Neural cell (in vitro differentiated cells): ENCODE measurements at regions not wholly inside any gene's neighbourhood (a gene's known extent, or its start where the extent isn't known, plus 50 kb on each side); places are given as distances from the start of the nearest gene placed in this dataset.

Source experiments
- H2AFZ ChIP-seq: fragments of 200-600, 300-800 bp; sonication (generic), shearing (Covaris generic); 2 replicates; pipeline ENCODE4 v1.6.0; 2014; ENCODE audit warnings: low read depth, mild to moderate bottlenecking, antibody characterized with exemption, low read length, moderate library complexity
- H3F3A ChIP-seq: fragments of 200-600 bp; shearing (Covaris generic); 2 replicates; pipeline ENCODE4 v1.6.1; 2016; ENCODE audit warnings: mild to moderate bottlenecking, moderate library complexity, mixed read lengths, antibody characterized with exemption, low read length; ENCODE audit not compliant: insufficient read depth, poor library complexity, severe bottlenecking
- H3K27ac ChIP-seq: fragments of 200-600, 300-800 bp; sonication (generic), shearing (Covaris generic); 2 replicates; pipeline ENCODE4 v1.5.1; 2014; ENCODE audit warnings: mild to moderate bottlenecking, low read length, moderate library complexity
- H3K27me3 ChIP-seq: fragments of 300-800, 200-600 bp; sonication (generic), shearing (Covaris generic); 2 replicates; pipeline ENCODE4 v1.6.0; 2014; ENCODE audit warnings: mild to moderate bottlenecking, low read depth, low read length, moderate library complexity; ENCODE audit not compliant: insufficient read depth
- H3K36me3 ChIP-seq: fragments of 300-800, 200-600 bp; sonication (generic), shearing (Covaris generic); 2 replicates; pipeline ENCODE4 v1.5.1; 2014; ENCODE audit warnings: mild to moderate bottlenecking, antibody characterized with exemption, low read length, moderate library complexity; ENCODE audit not compliant: insufficient read depth
- H3K4me2 ChIP-seq: fragments of 300-800, 200-600 bp; sonication (generic), shearing (Covaris generic); 2 replicates; pipeline ENCODE4 v1.6.0; 2014; ENCODE audit warnings: mild to moderate bottlenecking, low read length
- H3K4me3 ChIP-seq: fragments of 300-800, 200-600 bp; sonication (generic), shearing (Covaris generic); 2 replicates; pipeline ENCODE4 v1.5.1; 2014; ENCODE audit warnings: mild to moderate bottlenecking, low read length, moderate library complexity
- H3K79me2 ChIP-seq: fragments of 200-600 bp; shearing (Covaris generic); replicated peaks from 2 replicates; pipeline ENCODE4 v1.6.0; 2014; ENCODE audit warnings: mild to moderate bottlenecking, low read length, moderate library complexity; ENCODE audit not compliant: insufficient read depth
- H3K9ac ChIP-seq: fragments of 300-800, 200-600 bp; sonication (generic), shearing (Covaris generic); 2 replicates; pipeline ENCODE4 v1.6.1; 2016; ENCODE audit warnings: mild to moderate bottlenecking, low read length, mixed read lengths
- H3K9me2 ChIP-seq: fragments of 200-600 bp; shearing (Covaris generic); 2 replicates; pipeline ENCODE4 v1.6.1; 2016; ENCODE audit warnings: mild to moderate bottlenecking, low read length, mixed read lengths; ENCODE audit not compliant: insufficient read depth
- H3K9me3 ChIP-seq: fragments of 200-600, 300-800 bp; sonication (generic), shearing (Covaris generic); 2 replicates; pipeline ENCODE4 v1.6.1; 2016; ENCODE audit warnings: mild to moderate bottlenecking, mixed run types, low read length, moderate library complexity, mixed read lengths
- H4K20me1 ChIP-seq: fragments of 200-600 bp; shearing (Covaris generic); 2 replicates; pipeline ENCODE4 v1.6.1; 2016; ENCODE audit warnings: mild to moderate bottlenecking, mixed run types; ENCODE audit not compliant: insufficient read depth
- EP300 ChIP-seq: fragments of 450-650 bp; conservative IDR thresholded peaks from 2 replicates; pipeline ENCODE4 v1.6.1; 2014; ENCODE audit warnings: antibody characterized with exemption, mild to moderate bottlenecking, moderate library complexity; ENCODE audit not compliant: poor library complexity, severe bottlenecking
- EZH2 ChIP-seq: fragments of 200-600, 300-800 bp; shearing (Covaris generic), sonication (generic); IDR thresholded peaks from 2 replicates; pipeline ENCODE4 v1.6.1; 2014; ENCODE audit warnings: antibody characterized with exemption, low read length, borderline replicate concordance, mild to moderate bottlenecking; ENCODE audit not compliant: insufficient read depth, poor library complexity, severe bottlenecking
- MXI1 ChIP-seq: fragments of 450-650 bp; conservative IDR thresholded peaks from 2 replicates; pipeline ENCODE4 v1.6.1; 2014; ENCODE audit warnings: antibody characterized with exemption, mild to moderate bottlenecking; ENCODE audit not compliant: poor library complexity, severe bottlenecking
- POLR2AphosphoS5 ChIP-seq: IDR thresholded peaks from 2 replicates; pipeline ENCODE4 v1.6.1; 2012
- RAD21 ChIP-seq: fragments of 450-650 bp; conservative IDR thresholded peaks from 2 replicates; pipeline ENCODE4 v1.6.1; 2014; ENCODE audit warnings: antibody characterized with exemption, mild to moderate bottlenecking, moderate library complexity
- SMC3 ChIP-seq: fragments of 450-650 bp; conservative IDR thresholded peaks from 2 replicates; pipeline ENCODE4 v1.6.1; 2014; ENCODE audit warnings: antibody characterized with exemption, mild to moderate bottlenecking, moderate library complexity; ENCODE audit not compliant: poor library complexity
- TAF1 ChIP-seq: IDR thresholded peaks from 2 replicates; pipeline ENCODE4 v1.6.1; 2012; ENCODE audit warnings: low read depth
- TF ChIP-seq, protein P1 (sequence below): fragments of 450-650 bp; IDR thresholded peaks from 2 replicates; pipeline ENCODE4 v1.5.1; 2014; ENCODE audit warnings: antibody characterized with exemption, mild to moderate bottlenecking, moderate library complexity; ENCODE audit not compliant: poor library complexity, severe bottlenecking
- TF ChIP-seq, protein P2 (sequence below): IDR thresholded peaks from 2 replicates; pipeline ENCODE4 v1.6.1; 2012; ENCODE audit warnings: borderline replicate concordance

DNA sequence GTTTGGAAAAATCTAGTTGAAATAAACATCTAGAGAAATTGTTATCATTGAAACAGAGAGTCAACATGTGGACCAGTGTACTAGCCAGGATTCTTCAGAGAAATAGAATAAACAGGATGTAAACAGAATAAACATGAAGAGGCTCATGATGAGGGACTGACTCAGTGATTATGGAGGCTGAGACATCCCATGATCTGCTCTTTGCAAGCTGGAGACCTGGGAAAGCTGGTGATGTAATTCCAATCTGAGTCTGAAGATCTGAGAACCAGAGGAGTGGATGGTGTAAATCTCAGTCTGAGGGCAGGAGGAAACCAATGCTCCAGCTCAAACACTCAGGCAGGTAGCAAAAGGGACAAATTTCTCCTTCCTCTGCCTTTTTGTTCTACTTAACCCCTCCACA lies 62.9 kb upstream of the FAM180A start:
- H3K4me2 ChIP-seq, result no peak overlapping the region
- H3K9me3 ChIP-seq, result no peaks in the 10 kb centered on the region
- no peaks in the 10 kb centered on the region for H3K79me2 ChIP-seq
- no peak overlapping the region for H2AFZ ChIP-seq
- H3K4me3 ChIP-seq, result no peak overlapping the region
- H3F3A ChIP-seq, result no peaks in the 10 kb centered on the region
- no peaks in the 10 kb centered on the region for H3K36me3 ChIP-seq
- H4K20me1 ChIP-seq, result no peaks in the 10 kb centered on the region
- H3K9ac ChIP-seq, result no peak overlapping the region
- H3K9me2 ChIP-seq, result no peaks in the 10 kb centered on the region
- no peak overlapping the region for H3K27ac ChIP-seq
- H3K27me3 ChIP-seq, result no peaks in the 10 kb centered on the region
- TF ChIP-seq EP300, result no peak
- no peak for TF ChIP-seq TAF1
- TF ChIP-seq MXI1, result no peak
- TF ChIP-seq EZH2, result no peak
- TF ChIP-seq, protein P1, sequence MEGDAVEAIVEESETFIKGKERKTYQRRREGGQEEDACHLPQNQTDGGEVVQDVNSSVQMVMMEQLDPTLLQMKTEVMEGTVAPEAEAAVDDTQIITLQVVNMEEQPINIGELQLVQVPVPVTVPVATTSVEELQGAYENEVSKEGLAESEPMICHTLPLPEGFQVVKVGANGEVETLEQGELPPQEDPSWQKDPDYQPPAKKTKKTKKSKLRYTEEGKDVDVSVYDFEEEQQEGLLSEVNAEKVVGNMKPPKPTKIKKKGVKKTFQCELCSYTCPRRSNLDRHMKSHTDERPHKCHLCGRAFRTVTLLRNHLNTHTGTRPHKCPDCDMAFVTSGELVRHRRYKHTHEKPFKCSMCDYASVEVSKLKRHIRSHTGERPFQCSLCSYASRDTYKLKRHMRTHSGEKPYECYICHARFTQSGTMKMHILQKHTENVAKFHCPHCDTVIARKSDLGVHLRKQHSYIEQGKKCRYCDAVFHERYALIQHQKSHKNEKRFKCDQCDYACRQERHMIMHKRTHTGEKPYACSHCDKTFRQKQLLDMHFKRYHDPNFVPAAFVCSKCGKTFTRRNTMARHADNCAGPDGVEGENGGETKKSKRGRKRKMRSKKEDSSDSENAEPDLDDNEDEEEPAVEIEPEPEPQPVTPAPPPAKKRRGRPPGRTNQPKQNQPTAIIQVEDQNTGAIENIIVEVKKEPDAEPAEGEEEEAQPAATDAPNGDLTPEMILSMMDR, result no peak
- no peak for TF ChIP-seq POLR2AphosphoS5
- TF ChIP-seq RAD21, result no peak
- TF ChIP-seq SMC3, result no peak
- TF ChIP-seq, protein P2, sequence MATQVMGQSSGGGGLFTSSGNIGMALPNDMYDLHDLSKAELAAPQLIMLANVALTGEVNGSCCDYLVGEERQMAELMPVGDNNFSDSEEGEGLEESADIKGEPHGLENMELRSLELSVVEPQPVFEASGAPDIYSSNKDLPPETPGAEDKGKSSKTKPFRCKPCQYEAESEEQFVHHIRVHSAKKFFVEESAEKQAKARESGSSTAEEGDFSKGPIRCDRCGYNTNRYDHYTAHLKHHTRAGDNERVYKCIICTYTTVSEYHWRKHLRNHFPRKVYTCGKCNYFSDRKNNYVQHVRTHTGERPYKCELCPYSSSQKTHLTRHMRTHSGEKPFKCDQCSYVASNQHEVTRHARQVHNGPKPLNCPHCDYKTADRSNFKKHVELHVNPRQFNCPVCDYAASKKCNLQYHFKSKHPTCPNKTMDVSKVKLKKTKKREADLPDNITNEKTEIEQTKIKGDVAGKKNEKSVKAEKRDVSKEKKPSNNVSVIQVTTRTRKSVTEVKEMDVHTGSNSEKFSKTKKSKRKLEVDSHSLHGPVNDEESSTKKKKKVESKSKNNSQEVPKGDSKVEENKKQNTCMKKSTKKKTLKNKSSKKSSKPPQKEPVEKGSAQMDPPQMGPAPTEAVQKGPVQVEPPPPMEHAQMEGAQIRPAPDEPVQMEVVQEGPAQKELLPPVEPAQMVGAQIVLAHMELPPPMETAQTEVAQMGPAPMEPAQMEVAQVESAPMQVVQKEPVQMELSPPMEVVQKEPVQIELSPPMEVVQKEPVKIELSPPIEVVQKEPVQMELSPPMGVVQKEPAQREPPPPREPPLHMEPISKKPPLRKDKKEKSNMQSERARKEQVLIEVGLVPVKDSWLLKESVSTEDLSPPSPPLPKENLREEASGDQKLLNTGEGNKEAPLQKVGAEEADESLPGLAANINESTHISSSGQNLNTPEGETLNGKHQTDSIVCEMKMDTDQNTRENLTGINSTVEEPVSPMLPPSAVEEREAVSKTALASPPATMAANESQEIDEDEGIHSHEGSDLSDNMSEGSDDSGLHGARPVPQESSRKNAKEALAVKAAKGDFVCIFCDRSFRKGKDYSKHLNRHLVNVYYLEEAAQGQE, result no peak

DNA sequence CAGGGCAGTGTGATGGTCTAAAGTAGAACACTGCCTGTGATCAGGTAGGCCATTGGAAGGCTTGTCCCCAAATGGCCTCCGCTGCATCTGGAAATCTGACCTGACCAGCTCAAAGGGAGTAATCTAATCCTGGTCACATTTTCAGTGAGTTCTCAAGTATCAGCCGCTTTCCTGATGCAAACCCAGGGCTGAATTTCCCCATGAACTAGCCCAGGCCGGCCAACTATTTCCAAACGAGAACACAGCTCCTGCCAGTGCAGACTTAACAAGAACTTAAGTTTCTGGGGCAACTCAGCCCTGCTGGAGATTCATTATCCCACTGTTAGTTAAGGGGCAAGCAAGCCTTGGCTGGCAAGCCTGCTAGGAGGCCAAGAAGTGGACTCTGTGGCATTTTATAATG lies 59.6 kb upstream of the FAM180A start:
- no peaks in the 10 kb centered on the region for H3K79me2 ChIP-seq
- no peaks in the 10 kb centered on the region for H3K9me3 ChIP-seq
- H3K9me2 ChIP-seq, result no peaks in the 10 kb centered on the region
- no peak for TF ChIP-seq EZH2
- TF ChIP-seq POLR2AphosphoS5, result no peak
- TF ChIP-seq EP300, result no peak
- TF ChIP-seq MXI1, result no peak
- TF ChIP-seq, protein P2, result no peak
- no peak for TF ChIP-seq TAF1
- TF ChIP-seq, protein P1, result no peak
- no peak for TF ChIP-seq RAD21
- TF ChIP-seq SMC3, result no peak
- no peak overlapping the region for H3K4me3 ChIP-seq
- H2AFZ ChIP-seq, result no peak overlapping the region
- H3K27me3 ChIP-seq, result no peaks in the 10 kb centered on the region
- H3K36me3 ChIP-seq, result no peaks in the 10 kb centered on the region
- H3K9ac ChIP-seq, result no peak overlapping the region
- no peaks in the 10 kb centered on the region for H3F3A ChIP-seq
- H4K20me1 ChIP-seq, result no peaks in the 10 kb centered on the region
- no peak overlapping the region for H3K27ac ChIP-seq
- no peak overlapping the region for H3K4me2 ChIP-seq
